ENCODE measurements at regions not wholly inside any gene's neighbourhood (a gene's known extent, or its start where the extent isn't known, plus 50 kb on each side); places are given as distances from the start of the nearest gene placed in this dataset.

DNA sequence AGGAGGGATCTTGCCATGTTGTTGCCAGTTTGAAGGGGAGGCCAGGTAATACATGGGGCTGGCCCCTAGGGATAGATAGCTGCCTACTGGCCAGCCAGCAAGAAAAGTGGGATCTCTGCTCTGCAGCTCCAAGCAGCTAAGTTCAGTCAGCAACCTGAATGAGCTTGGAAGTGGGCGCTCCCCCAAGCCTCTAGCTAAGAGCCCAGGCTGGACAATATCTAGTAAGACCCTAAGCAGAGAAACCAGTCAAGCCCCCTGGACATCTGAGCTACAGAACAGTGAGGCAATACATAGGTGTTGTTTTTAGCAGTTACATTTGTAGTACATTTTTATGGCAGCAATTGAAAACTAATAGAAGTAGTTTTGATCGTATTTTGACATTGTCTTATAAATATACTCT is 409.8 kb upstream of the SMIM21 start:
- no peak for DNase-seq

- no peak for DNase-seq
These were observed 409.0 kb upstream of the SMIM21 start for GRCh38 chr18:75836516-75836915.

- DNase-seq: no peak
These were observed 404.5 kb upstream of the SMIM21 start for GRCh38 chr18:75831960-75832359.

DNA sequence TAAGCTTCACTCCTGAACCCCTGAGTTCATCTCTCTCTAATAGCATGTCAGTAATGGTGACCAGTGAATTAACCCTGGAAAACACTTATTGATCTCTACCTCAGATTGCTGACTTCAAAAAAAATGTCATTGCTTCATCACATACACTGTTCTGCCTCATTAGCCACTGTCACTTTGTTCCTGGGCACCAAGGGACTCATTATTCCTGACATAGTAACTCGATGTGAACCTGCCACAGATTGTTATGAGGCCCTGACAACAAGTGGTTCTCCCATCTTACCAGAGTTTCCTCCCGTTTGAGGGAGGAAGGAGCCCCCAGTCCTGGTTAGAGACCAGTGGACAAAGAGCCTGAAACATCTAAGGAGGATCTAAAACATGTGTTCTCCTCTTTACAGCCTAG is 403.3 kb upstream of the SMIM21 start:
- DNase-seq: no peak

GRCh38 chr18:75829091-75829490 is 401.6 kb upstream of the SMIM21 start:
- no peak for DNase-seq

DNA sequence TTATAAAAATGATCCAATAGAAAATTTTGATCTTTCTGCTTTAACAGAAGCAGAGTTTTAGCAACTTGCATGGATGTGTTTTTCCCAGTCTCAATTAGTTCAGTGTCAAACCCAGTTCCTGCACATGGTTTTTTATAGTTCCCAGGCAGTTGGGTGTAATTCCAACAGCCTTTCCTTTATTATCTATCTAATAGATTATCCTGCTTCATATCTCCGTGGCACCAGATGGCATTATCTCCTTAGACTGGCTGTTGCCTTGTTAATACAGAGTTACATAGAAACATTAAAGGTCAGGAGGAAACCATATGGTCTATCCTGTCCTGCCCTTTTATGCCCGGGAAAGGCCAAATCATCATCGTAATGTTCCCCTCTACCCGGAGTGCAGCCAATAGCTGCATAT is 400.9 kb upstream of the SMIM21 start:
- DNase-seq: no peak

DNA sequence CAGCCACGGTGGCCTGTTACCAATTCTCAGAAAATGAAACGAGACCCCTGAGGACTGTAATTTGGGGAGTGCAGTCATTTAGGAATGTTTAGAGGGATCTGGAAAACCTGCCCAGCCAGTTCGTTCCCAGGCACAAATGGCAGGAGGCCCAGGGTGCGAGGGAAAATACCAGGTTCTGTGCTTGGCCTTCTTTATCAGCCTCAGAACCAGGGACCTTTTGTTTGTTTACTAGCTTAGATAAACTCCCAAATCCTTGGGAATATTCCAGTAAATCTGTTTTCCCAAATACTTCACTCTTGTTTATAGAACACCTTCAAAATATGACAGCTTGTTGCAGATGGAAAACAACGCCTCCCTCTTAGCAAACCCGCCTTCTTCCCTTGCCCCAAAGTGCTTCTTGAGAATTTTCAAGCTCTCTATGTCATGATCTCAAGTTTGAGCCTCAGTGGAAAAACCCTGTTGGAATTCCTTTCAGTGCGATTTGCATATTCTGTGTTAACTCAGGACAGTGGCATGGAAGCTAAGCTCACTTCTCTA is 400.3 kb upstream of the SMIM21 start:
- no peak for DNase-seq

GRCh38 chr18:75824661-75825060 is 397.2 kb upstream of the SMIM21 start:
- no peak for DNase-seq

GRCh38 chr18:75823471-75823870 is 396.0 kb upstream of the SMIM21 start:
- DNase-seq: no peak

DNA sequence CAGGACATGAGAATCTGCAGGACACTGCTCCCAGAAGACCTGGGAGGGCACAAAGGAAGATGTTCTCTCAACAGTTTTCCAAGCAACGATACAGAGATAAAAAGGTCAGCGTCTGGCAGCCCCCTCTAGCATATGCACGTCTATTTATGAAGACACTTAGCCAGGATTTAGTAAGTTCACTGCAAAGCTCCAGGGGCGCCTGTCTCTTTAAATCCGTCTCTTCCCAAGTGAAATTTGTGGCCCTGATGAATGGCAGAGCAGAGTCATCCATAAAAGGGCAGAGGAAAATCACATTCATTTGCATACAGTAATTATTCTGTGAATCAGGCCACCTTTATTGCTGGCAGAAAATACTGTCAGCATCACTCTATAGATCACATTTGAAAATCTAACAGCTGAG is 390.9 kb upstream of the SMIM21 start:
- no peak for DNase-seq

DNA sequence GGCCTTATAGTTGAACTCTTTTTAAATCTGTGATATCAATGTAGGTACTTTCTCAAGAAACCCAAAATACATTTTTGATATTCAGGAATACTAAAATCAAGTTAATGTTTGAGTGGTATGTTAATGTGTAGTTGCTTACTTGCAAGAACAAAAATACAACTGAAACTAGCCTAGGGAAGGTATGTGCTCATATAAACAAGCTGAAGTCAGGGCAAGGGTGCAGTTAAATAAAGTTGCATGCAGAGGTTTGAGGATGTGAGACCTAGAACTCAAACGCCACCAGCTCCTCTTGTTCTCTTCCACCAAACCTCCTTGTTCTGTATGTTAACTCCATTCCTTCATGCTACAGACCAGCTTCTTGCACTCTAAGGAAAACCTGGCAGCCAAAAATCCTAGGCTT is 388.3 kb upstream of the SMIM21 start:
- DNase-seq: no peak

DNA sequence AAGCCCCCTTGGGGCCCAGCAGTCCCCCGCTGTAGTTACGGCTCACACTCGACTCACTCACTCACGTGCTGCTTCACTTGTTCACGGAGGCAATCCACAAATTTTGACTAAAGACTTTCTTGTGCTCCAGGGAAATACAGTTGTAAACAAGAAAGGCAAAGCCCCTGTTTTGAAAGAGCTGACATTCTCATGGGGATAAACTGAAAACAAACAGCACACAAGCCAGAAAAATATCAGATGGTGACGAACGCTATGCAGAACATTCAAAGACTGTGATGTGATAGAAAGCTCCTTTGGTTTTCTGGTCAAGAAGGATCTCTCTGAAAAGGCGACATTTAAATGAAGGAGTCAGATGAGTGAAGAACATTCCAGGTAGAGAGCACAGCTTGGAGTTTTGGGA is 385.3 kb upstream of the SMIM21 start:
- DNase-seq: no peak

GRCh38 chr18:75810961-75811551 is 383.6 kb upstream of the SMIM21 start:
- no peak for DNase-seq

- no peak for DNase-seq
These were observed 383.0 kb upstream of the SMIM21 start for GRCh38 chr18:75810516-75810915.

DNA sequence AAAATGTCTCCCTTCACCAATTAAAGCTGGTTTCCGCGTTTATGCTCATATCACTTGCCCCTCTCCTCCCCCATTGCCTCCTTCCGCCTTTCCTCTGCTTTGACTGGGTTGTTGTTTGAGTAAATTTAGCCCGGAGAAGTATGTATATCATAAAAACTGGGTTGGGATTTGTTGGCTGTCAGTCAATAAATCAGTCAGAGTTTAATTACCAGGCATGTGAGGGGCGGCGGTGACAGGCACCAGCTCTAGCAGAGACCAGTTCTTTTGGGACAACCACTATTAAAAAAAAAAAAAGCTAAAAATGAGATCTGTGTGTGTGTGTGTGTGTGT is 382.4 kb upstream of the SMIM21 start:
- no peak for DNase-seq

GRCh38 chr18:75809151-75809925 is 381.8 kb upstream of the SMIM21 start:
- no peak for DNase-seq

GRCh38 chr18:75805265-75805664 is 377.8 kb upstream of the SMIM21 start:
- no peak for DNase-seq

DNA sequence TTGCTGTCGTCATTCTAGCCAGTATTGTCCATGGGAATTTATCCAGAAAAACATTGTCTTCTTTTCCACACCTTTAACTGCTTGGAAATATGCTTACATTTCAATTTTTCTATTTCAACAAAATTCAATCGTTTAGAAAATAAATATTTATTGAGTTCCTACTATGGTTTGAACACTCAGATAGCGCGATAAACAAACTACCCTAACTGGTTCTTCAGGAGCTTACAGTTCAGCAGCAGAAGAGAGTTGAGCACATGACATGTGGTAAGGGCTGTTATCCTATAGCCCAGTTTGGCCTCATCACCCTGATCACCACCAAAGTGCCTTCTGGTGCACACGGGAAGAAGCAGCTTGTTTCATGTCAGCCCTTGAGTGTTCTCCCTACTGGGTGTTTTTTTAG is 375.2 kb upstream of the SMIM21 start:
- DNase-seq: no peak

GRCh38 chr18:75801178-75801577 is 373.7 kb upstream of the SMIM21 start:
- no peak for DNase-seq

DNA sequence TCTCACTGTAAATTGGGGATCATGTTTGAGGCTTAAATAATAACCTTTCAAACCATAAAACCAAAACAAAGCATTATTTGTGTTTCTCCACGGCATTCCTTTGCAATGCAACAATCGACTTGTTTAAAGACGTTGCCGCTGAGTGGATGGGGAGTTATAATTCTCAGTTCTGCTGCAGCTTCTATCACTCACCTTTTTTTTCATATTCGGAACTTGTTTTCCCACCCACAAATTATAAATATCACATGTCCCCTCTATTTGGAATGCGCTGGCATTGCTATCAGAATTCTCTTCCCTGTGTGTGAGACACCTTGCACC is 372.8 kb upstream of the SMIM21 start:
- no peak for DNase-seq

DNA sequence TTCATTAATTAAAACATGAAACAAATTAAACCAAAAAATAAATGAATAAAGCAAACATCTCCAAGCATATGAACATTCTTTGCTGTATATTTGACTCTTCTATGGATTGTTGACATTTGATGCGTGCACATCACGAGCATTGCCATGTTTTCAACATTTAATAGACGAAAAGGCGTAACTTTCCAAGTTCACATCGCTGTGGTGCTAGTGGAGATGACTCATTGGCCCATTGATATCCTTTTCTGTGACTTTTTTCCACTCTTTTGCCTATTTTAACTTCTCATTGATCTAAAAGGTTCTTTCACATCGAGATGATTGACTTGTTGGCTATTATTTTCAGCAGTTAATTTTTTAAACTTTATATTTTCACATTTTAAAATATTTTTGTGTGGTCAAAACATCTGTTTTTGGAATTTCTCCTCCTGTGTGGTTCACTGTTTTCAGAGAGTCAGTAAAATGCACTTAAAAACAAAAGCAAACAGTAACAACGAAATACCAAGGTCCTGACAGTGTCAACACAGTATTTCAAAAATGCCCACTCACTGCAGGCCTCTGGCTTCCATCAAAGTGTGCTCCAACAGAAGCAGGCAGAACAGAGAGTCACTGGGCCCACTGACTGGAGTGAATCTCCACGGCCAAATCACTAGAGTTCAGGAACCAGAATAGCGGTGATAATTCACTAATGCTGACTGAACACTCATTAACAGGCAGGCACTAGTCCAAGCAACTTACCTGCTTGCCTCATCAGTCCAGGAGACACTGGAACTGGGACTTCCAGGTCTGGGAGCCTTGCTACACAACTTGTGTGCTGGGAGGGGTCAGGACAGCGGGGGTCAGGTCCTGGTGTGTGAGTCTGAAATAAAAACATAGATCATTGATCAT is 372.2 kb upstream of the SMIM21 start:
- no peak for DNase-seq

- no peak for DNase-seq
These were observed 369.5 kb upstream of the SMIM21 start for GRCh38 chr18:75797046-75797445.

DNA sequence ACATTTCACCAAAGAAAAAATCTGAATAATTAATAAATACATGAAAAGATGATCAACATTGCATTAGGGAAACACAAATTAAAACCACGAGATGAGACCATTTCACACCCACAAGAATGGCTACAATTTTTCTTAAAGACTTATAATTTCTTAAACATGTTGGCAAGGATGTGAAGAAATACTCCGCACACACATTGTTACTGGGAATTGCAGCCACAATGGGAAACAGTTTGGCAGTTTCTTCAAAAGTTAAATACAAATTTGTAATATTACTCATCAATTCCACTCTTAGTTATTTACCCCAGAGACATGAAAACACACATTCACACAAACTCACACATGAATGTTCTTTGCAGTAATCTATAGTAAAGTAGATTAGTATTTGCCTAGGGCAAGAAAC is 363.3 kb upstream of the SMIM21 start:
- DNase-seq: no peak

GRCh38 chr18:75790111-75790510 is 362.6 kb upstream of the SMIM21 start:
- DNase-seq: no peak

All from NCI-H2029 treated with DMSO at 0.1 percent for 48 hours (cell line).